DOHH2 (cell line): ENCODE measurements at regions not wholly inside any gene's neighbourhood (a gene's known extent, or its start where the extent isn't known, plus 50 kb on each side); places are given as distances from the start of the nearest gene placed in this dataset.

Experiments
- CTCF ChIP-seq: fragments of 200-600 bp; sonication (generic); IDR thresholded peaks from one replicate; pipeline ENCODE4 v1.5.1; 2014; ENCODE audit warnings: antibody characterized with exemption, mild to moderate bottlenecking, low read depth, low read length; ENCODE audit not compliant: poor library complexity, severe bottlenecking
- EZH2phosphoT487 ChIP-seq: fragments of 200-600 bp; sonication (generic); IDR thresholded peaks from 2 replicates; pipeline ENCODE4 v1.6.1; 2017; ENCODE audit warnings: borderline replicate concordance, mild to moderate bottlenecking, antibody characterized with exemption, low read length, moderate library complexity, mixed read lengths

DNA sequence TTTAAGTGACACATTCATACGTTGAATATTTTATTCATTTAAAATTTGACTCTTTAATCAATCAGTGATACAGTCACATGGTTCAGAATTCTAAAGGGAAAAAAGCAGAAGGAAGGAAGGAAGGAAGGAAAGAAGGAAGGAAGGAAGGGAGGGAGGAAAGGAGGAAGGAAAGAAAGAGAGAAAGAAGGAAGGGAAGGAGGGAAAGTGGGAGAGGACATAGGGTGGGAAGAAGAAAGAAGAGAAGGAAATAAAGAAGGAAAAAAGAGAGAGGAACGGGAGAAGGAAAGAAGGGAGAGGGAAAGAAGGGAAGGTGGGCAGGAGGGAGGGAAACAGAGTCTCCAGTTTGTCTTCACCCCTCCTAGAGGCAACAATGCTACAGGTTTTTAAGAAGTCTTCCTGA, 518.6 kb downstream of the MIAT start:
- no peak for TF ChIP-seq CTCF
- no peak for TF ChIP-seq EZH2phosphoT487
